ENCODE measurements at regions not wholly inside any gene's neighbourhood (a gene's known extent, or its start where the extent isn't known, plus 50 kb on each side); places are given as distances from the start of the nearest gene placed in this dataset.

- no peak for TF ChIP-seq CTCF (IDR thresholded peaks at IDR 0.05)
- TF ChIP-seq POLR2A (IDR thresholded peaks at IDR 0.05): no peak
Measured at GRCh38 chr6:22003287-22003686, 293.5 kb downstream of the PRL start.

All from adrenal gland (tissue), 5 donors.